Esophagus squamous epithelium (tissue), 5 donors: ENCODE measurements at regions not wholly inside any gene's neighbourhood (a gene's known extent, or its start where the extent isn't known, plus 50 kb on each side); places are given as distances from the start of the nearest gene placed in this dataset.
"Not testable (repeated sequence)": the region's sequence is repeated elsewhere in the genome, so short reads cannot be mapped to it uniquely, and the experiment has no call there.

Experiments used
- DNase-seq: peaks from one replicate; lab custom pipeline; 2025; lab: John Stamatoyannopoulos, UW
- H3K27ac ChIP-seq, 4 donors: fragments of 200-600 bp; sonication (generic); one replicate each; pipeline ENCODE4 v1.5.1; 2016 to 2019; ENCODE audit warnings: mild to moderate bottlenecking in 1 of 4
- H3K27me3 ChIP-seq, 4 donors: fragments of 200-600 bp; sonication (generic); 1 replicate in 3 of 4; 2 replicates in 1 of 4; pipeline versions ENCODE4 v1.5.1 to v1.6.0; 2017 to 2021; ENCODE audit warnings: antibody characterized with exemption in 1 of 4
- H3K36me3 ChIP-seq, 3 donors: fragments of 200-600 bp; sonication (generic); one replicate each; pipeline ENCODE4 v1.5.1; 2016 to 2019
- H3K4me1 ChIP-seq, 3 donors: fragments of 200-600 bp; sonication (generic); one replicate each; pipeline ENCODE4 v1.5.1; 2017 to 2019
- H3K4me3 ChIP-seq, 4 donors: fragments of 200-600 bp; sonication (generic); 1 replicate in 3 of 4; 2 replicates in 1 of 4; pipeline ENCODE4 v1.5.1; 2016 to 2019; ENCODE audit warnings: mild to moderate bottlenecking in 2 of 4, moderate library complexity in 1 of 4
- H3K9me3 ChIP-seq, 3 donors: fragments of 200-600 bp; sonication (generic); one replicate each; pipeline ENCODE4 v1.5.1; 2016 to 2019
- POLR2A ChIP-seq, 4 donors: fragments of 450-650 bp; IDR thresholded peaks; one replicate each; pipeline ENCODE4 v1.6.1; 2017; ENCODE audit warnings: antibody characterized with exemption in 4 of 4, mild to moderate bottlenecking in 4 of 4, moderate library complexity in 3 of 4
- WGBS, 2 donors: methylation state at CpG; one replicate each; pipeline ENCODE4 v1.1.5; 2018; 5-methylcytosine and 5-hydroxymethylcytosine counted together
- intact Hi-C: fragments of 100-400 bp; cut with DNase I; formaldehyde crosslinking; loops from one replicate; pipeline ENCODE4 v1.15.0; 2022
- TF ChIP-seq, protein P1 (sequence below), 6 experiments: fragments of 450-650 bp in 4 of 6; fragments of 200-600 bp in 2 of 6; sonication (generic) in 2 of 6; IDR thresholded peaks; one replicate each; pipeline ENCODE4 v1.5.1; 2016 to 2019; ENCODE audit warnings: antibody characterized with exemption in 6 of 6, mild to moderate bottlenecking in 4 of 6, moderate library complexity in 4 of 6
- donor health status: DM: yes; HTN: yes; CAD: no.

DNA sequence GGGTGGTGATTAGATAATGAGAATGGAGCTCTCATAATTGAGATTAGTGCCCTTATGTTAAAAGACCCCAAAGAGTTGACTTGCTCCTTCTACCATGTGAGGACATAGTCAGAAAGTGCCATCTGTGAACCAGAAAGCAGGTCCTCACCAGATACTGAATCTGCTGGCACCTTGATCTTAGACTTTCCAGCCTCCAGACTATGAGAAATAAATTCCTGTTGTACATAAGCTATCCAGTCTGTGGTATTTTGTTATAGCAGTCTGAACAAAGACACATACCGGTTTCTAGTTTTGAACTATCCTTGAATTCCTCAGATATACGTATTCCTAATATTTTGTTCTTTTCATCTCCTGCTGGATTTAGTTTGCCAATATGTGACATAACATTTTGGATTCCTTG lies 228.1 kb downstream of the FZD1 start:
- H3K36me3 ChIP-seq: no peaks in the 10 kb centered on the region
- no peak overlapping the region for H3K27ac ChIP-seq
- DNase-seq: no peak
- no peaks in the 10 kb centered on the region for H3K27me3 ChIP-seq
- H3K4me1 ChIP-seq: no peaks in the 10 kb centered on the region
- intact Hi-C loops: no loop called here
- peaks cover 0 to 2% (median 0%) of the 10 kb centered on the region in 3 donors for H3K9me3 ChIP-seq
- TF ChIP-seq POLR2A (IDR thresholded peaks at IDR 0.05): no peak
- TF ChIP-seq, protein P1, sequence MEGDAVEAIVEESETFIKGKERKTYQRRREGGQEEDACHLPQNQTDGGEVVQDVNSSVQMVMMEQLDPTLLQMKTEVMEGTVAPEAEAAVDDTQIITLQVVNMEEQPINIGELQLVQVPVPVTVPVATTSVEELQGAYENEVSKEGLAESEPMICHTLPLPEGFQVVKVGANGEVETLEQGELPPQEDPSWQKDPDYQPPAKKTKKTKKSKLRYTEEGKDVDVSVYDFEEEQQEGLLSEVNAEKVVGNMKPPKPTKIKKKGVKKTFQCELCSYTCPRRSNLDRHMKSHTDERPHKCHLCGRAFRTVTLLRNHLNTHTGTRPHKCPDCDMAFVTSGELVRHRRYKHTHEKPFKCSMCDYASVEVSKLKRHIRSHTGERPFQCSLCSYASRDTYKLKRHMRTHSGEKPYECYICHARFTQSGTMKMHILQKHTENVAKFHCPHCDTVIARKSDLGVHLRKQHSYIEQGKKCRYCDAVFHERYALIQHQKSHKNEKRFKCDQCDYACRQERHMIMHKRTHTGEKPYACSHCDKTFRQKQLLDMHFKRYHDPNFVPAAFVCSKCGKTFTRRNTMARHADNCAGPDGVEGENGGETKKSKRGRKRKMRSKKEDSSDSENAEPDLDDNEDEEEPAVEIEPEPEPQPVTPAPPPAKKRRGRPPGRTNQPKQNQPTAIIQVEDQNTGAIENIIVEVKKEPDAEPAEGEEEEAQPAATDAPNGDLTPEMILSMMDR (IDR thresholded peaks at IDR 0.05): no peak
- 95 to 97% methylated on average over 2 of the region's 2 CpGs for WGBS, 2 donors
- no peak overlapping the region for H3K4me3 ChIP-seq

DNA sequence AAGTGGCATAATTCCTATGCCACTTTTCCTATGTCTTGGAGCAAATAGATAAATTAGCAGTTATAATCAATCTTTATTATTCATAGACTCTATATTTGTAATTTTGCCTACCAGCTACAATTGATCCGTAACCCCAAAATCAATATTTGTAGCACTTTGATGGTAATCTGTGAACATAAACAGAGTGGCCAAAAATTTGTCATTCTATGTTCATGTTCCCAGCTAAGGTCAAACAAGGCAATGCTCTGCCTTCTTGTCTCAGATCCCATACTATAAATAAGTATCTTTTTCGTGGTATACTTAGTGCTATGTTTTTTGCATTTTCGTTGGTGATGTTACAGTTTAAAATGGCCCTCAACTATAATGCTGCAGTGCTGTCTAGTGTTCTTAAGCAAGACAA lies 228.5 kb downstream of the FZD1 start:
- intact Hi-C loops: no loop called here
- WGBS, 2 donors: 79 to 87% methylated on average over 3 of the region's 3 CpGs
- H3K9me3 ChIP-seq: peaks cover 0 to 3% (median 0%) of the 10 kb centered on the region in 3 donors
- TF ChIP-seq, protein P1 (IDR thresholded peaks at IDR 0.05): no peak
- TF ChIP-seq POLR2A (IDR thresholded peaks at IDR 0.05): no peak
- H3K4me1 ChIP-seq: no peaks in the 10 kb centered on the region
- H3K4me3 ChIP-seq: no peak overlapping the region
- H3K27ac ChIP-seq: no peak overlapping the region
- H3K36me3 ChIP-seq: no peaks in the 10 kb centered on the region
- no peak for DNase-seq
- no peaks in the 10 kb centered on the region for H3K27me3 ChIP-seq

DNA sequence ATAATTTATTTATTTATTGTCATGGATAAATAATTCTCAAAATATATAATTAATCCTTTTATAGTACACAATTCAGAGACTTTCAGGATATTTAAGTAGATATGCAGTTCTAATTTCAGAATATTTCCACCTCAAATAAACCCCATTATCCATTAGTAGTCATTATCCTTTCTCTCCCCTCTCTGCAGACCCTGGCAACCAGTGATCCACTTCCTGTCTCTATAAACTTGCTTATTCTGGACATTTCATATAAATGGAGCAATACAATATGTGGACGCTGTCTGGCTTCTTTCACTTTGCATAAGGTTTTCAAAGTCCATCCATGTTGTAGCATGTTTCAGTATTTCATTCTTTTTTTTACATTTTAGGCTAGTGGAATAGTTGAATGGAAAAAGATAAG lies 230.2 kb downstream of the FZD1 start:
- H3K9me3 ChIP-seq: peaks cover 0 to 3% (median 3%) of the 10 kb centered on the region in 3 donors
- H3K27ac ChIP-seq: no peak overlapping the region
- H3K36me3 ChIP-seq: no peaks in the 10 kb centered on the region
- no peaks in the 10 kb centered on the region for H3K4me1 ChIP-seq
- TF ChIP-seq, protein P1 (IDR thresholded peaks at IDR 0.05): no peak
- TF ChIP-seq POLR2A (IDR thresholded peaks at IDR 0.05): no peak
- H3K27me3 ChIP-seq: no peaks in the 10 kb centered on the region
- no peak for DNase-seq
- H3K4me3 ChIP-seq: no peak overlapping the region
- 79 to 82% methylated on average over 1 of the region's 1 CpG for WGBS, 2 donors
- intact Hi-C loops: no loop called here

DNA sequence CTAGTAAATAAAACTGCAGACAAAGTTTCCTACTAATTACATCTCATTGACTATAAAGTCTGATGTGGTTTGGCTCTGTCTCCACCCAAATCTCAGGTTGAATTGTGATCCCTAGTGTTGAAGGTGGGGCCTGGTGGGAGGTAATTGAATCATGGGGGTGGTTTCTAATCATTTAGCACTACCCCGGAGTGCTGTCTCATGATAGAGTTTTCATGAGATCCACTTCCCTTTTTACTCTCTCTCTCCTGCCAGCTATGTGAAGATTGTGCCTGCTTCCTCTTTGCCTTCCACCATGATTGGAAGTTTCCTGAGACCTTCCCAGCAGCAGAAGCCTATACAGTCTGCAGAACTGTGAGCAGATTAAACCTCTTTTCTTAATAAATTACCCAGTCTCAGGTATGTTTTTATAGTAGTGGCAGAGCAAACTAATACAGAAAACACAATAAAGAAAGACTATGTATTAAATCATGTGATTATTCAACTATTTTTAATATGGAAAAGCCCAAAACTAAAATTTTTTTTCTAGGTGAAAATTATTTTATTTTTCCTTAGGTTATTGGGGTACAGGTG lies 232.1 kb downstream of the FZD1 start:
- intact Hi-C loops: no loop called here
- Histone ChIP-seq H3K27ac (no peak overlapping the region), H3K36me3 (no peaks in the 10 kb centered on the region), H3K4me1 (no peaks in the 10 kb centered on the region), H3K27me3 (no peaks in the 10 kb centered on the region), H3K9me3 (peaks cover 0 to 3% (median 3%) of the 10 kb centered on the region in 3 donors), H3K4me3 (no peak overlapping the region)
- TF ChIP-seq, protein P1 (IDR thresholded peaks at IDR 0.05): no peak
- no peak for TF ChIP-seq POLR2A (IDR thresholded peaks at IDR 0.05)
- 45 to 100% methylated on average over 1 of the region's 1 CpG for WGBS, 2 donors
- DNase-seq: no peak

DNA sequence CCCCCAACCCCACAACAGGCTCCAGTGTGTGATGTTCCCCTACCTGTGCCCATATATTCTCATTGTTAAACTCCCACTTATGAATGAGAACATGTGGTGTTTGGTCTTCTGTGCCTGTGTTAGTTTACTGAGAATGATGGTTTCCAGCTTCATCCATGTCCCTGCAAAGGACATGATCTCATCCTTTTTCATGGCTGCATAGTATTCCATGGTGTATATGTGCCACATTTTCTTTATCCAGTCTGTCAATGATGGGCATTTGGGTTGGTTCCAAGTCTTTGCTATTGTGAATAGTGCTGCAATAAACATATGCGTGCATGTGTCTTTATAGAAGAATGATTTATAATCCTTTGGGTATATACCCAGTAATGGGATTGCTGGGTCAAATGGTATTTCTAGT lies 233.0 kb downstream of the FZD1 start:
- H3K36me3 ChIP-seq, H3K4me1 ChIP-seq, H3K9me3 ChIP-seq, intact Hi-C loops, H3K4me3 ChIP-seq, DNase-seq, H3K27ac ChIP-seq, H3K27me3 ChIP-seq: not testable (repeated sequence)
- 89 to 100% methylated on average over 1 of the region's 1 CpG for WGBS, 2 donors
